CD4-positive, alpha-beta T cell treated with Interleukin-15 for 4 hours (primary cell): ENCODE measurements at regions not wholly inside any gene's neighbourhood (a gene's known extent, or its start where the extent isn't known, plus 50 kb on each side); places are given as distances from the start of the nearest gene placed in this dataset.

Source experiments
- DNase-seq: peaks from one replicate; pipeline ENCODE4 v3.0.0-alpha.2; 2020; ENCODE audit warnings: low spot score

DNA sequence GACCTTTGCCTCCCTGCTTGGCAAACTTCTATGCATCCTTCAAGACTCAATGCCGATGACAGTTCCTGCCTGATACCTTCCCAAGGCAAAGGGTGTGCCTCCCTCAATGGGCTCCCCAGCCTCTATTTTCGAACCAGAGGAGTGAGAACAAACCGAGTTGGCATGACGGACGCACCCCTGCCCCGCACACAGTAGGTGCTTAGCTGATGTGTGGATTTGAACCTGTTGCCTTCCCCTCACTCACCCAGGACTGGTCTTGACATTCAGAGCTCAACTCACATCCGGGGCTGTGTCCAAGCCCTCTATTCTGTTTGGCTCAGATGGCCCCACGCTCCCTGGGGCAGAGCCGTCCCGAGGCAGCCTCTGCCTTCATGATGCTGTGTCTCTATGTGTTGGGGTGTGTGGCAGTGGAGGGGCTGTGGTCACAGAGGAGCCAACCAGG is 52.2 kb upstream of the SLC6A11 start:
- DNase-seq: no peak

DNA sequence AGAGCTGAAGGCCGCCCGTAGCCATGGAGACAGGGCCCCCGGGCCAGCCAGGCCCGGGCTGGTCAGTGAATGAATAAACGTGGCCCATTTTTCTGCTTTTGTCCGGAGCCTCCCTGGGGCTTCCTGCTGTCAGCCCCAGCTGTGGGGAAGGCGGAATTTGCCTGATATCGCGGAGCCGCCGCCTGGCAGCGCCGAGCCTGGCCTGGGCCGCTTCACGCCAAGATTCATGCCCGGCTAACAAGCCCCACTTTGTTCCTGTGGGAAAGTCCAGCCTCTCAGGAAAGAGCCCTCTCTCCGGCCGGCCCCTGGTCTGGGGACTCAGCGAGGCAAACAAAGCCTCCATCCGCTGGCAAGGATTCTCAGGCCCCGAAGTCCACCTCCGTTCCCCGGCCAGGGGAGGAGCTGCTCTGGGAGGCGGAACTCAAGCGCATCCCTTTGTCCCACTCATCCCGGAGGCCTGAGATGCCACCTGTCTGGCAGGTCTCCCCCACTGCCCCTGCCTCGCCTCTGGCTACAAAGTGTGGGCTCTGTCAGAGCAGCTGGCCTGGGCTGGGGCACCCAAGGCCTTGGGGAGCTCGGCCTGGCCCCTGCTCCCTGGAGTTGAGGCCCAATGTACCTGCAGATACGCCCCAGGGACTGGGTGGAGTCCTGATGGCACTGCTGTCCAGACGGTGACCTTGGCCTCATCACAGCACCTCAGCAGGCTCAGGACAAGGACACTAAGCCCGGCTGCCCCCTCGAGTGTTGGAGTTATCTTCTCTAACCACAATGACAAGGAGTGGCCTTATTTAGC is 51.6 kb upstream of the SLC6A11 start:
- DNase-seq: no peak

DNA sequence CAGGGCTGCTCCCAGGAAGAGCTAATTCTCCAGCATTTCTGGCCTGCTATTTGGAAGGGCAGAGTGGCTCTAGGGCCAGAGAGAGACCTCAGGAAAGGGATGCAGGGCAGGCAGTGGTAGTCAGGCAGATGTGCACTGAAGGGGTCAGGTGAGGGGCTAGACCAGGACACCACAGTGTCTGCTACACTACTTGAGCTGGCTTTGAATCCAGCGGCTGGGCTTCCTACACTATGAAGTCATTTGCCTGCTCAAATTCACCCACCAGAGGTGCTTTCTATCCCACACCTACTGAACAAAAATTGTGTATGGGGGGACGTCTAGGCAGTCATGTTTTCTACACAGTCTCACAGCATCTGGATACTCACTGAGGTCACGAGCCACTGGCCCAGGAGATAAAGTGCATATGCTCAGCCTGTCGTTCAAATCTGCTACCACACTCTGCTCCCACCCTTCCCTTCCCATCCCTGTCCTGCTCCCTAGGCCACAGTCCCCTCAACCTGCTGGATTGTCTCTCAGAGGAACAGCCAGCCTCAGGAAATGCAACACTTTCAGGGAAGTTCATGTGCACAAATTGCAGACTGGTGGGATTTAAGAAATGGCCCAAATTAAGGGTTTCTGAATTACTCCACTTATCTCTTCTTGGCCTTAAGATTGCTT is 49.9 kb upstream of the SLC6A11 start:
- no peak for DNase-seq
